DOHH2 (cell line): ENCODE measurements at regions not wholly inside any gene's neighbourhood (a gene's known extent, or its start where the extent isn't known, plus 50 kb on each side); places are given as distances from the start of the nearest gene placed in this dataset.
A peak's percentile ranks its signal among the peaks of the same experiment; 100 is the strongest.

Experiments used
- H3F3A ChIP-seq: fragments of 200-600 bp; sonication (generic), shearing (Covaris generic); 2 replicates; pipeline ENCODE4 v1.6.0; 2016; ENCODE audit warnings: antibody characterized with exemption, mild to moderate bottlenecking; ENCODE audit not compliant: control insufficient read depth, insufficient read depth
- H3K27ac ChIP-seq: fragments of 200-600 bp; sonication (generic); 2 replicates; pipeline ENCODE4 v1.5.1; 2014; ENCODE audit warnings: low read depth, mild to moderate bottlenecking, low read length, moderate library complexity
- H3K27me3 ChIP-seq: fragments of 200-600 bp; sonication (generic); 2 replicates; pipeline ENCODE4 v1.6.1; 2014; ENCODE audit warnings: mild to moderate bottlenecking, low read length, mixed read lengths; ENCODE audit not compliant: control insufficient read depth
- H3K36me3 ChIP-seq: fragments of 200-600 bp; sonication (generic); 2 replicates; pipeline ENCODE4 v1.6.1; 2014; ENCODE audit warnings: mild to moderate bottlenecking, low read length, moderate library complexity, mixed read lengths; ENCODE audit not compliant: control insufficient read depth
- H3K4me1 ChIP-seq: fragments of 200-600 bp; sonication (generic); 2 replicates; pipeline ENCODE4 v1.6.1; 2014; ENCODE audit warnings: mild to moderate bottlenecking, low read length, mixed read lengths; ENCODE audit not compliant: control insufficient read depth
- H3K4me2 ChIP-seq: fragments of 200-600 bp; sonication (generic); 2 replicates; pipeline ENCODE4 v1.6.0; 2014; ENCODE audit warnings: mild to moderate bottlenecking, low read length, moderate library complexity
- H3K4me3 ChIP-seq: fragments of 200-600 bp; sonication (generic); 2 replicates; pipeline ENCODE4 v1.5.1; 2014; ENCODE audit warnings: mild to moderate bottlenecking, low read length, mixed read lengths
- H3K79me2 ChIP-seq: fragments of 200-600 bp; sonication (generic); 2 replicates; pipeline ENCODE4 v1.6.1; 2014; ENCODE audit warnings: mild to moderate bottlenecking, low read length, mixed read lengths; ENCODE audit not compliant: control insufficient read depth
- H3K9me2 ChIP-seq: fragments of 200-600 bp; sonication (generic); replicated peaks from 2 replicates; pipeline ENCODE4 v1.6.1; 2014; ENCODE audit warnings: mild to moderate bottlenecking, low read length, mixed read lengths; ENCODE audit not compliant: control insufficient read depth
- H3K9me3 ChIP-seq: fragments of 200-600 bp; sonication (generic); 2 replicates; pipeline ENCODE4 v1.6.1; 2014; ENCODE audit warnings: antibody characterized with exemption, low read length, mixed read lengths; ENCODE audit not compliant: control insufficient read depth, insufficient read depth
- H4K20me1 ChIP-seq: fragments of 200-600 bp; sonication (generic); 2 replicates; pipeline ENCODE4 v1.6.0; 2014; ENCODE audit warnings: low read depth, mild to moderate bottlenecking, antibody characterized with exemption, low read length, moderate library complexity; ENCODE audit not compliant: control insufficient read depth, insufficient read depth
- CTCF ChIP-seq: fragments of 200-600 bp; sonication (generic); IDR thresholded peaks from one replicate; pipeline ENCODE4 v1.5.1; 2014; ENCODE audit warnings: antibody characterized with exemption, mild to moderate bottlenecking, low read depth, low read length; ENCODE audit not compliant: poor library complexity, severe bottlenecking
- EZH2phosphoT487 ChIP-seq: fragments of 200-600 bp; sonication (generic); IDR thresholded peaks from 2 replicates; pipeline ENCODE4 v1.6.1; 2017; ENCODE audit warnings: borderline replicate concordance, mild to moderate bottlenecking, antibody characterized with exemption, low read length, moderate library complexity, mixed read lengths

- Histone ChIP-seq H3F3A (no peaks in the 10 kb centered on the region), H3K79me2 (no peaks in the 10 kb centered on the region), H3K36me3 (no peaks in the 10 kb centered on the region), H3K27me3 (no peaks in the 10 kb centered on the region), H3K27ac (no peak overlapping the region), H4K20me1 (no peaks in the 10 kb centered on the region), H3K4me1 (no peaks in the 10 kb centered on the region), H3K4me2 (no peak overlapping the region), H3K4me3 (no peak overlapping the region), H3K9me2 (no peaks in the 10 kb centered on the region), H3K9me3 (no peaks in the 10 kb centered on the region)
- no peak for TF ChIP-seq EZH2phosphoT487
- no peak for TF ChIP-seq CTCF
Measured at GRCh38 chr4:129213692-129214091, 117.7 kb downstream of the C4orf33 start.

DNA sequence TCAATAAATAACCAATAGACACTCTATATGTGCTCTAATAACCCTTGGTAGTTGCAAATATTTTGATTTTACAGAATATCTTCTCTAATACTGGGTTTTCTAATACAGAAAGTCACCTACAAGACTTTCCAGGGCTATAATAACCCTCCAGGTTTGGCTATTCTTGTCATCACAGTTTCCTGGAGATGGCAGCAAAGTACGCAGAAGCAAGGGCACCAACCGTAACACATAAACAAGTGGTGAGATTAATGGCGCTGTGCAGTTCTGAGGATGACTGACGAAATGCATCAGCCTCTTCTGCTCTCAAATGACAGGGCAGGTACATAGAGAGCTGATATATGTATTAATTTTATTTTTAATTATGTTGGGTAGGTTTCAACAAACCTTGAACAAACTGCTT lies 122.4 kb downstream of the C4orf33 start:
- Histone ChIP-seq H3K79me2 (no peaks in the 10 kb centered on the region), H3K4me3 (no peak overlapping the region), H3F3A (no peaks in the 10 kb centered on the region), H3K27me3 (no peaks in the 10 kb centered on the region), H3K9me2 (no peaks in the 10 kb centered on the region), H3K4me1 (no peaks in the 10 kb centered on the region), H3K27ac (no peak overlapping the region), H3K4me2 (no peak overlapping the region), H3K9me3 (no peaks in the 10 kb centered on the region), H4K20me1 (no peaks in the 10 kb centered on the region), H3K36me3 (no peaks in the 10 kb centered on the region)
- TF ChIP-seq EZH2phosphoT487 (no peak), CTCF (peak; percentile 21)

DNA sequence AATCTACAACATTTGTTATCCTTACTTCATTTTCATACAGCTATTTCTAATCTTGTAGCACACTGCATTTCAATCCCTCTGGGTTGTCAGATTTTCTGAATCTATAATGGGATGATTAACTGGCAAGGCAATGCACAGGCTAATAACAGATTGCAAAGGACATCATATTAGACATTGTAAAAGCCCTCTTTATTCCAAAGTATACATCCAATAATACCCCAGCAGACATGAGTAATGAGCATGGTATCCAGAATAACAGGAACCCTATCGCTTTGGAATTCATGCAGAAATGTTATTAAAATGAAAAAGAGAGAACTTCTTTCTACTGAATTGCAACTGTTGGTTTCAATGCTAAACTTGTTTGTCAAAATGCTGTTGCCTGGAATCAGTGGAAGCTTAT lies 122.9 kb downstream of the C4orf33 start:
- no peaks in the 10 kb centered on the region for H3K27me3 ChIP-seq
- no peak overlapping the region for H3K4me2 ChIP-seq
- no peak for TF ChIP-seq CTCF
- no peak for TF ChIP-seq EZH2phosphoT487
- H3K36me3 ChIP-seq = no peaks in the 10 kb centered on the region
- no peaks in the 10 kb centered on the region for H4K20me1 ChIP-seq
- no peaks in the 10 kb centered on the region for H3K4me1 ChIP-seq
- H3F3A ChIP-seq = no peaks in the 10 kb centered on the region
- H3K4me3 ChIP-seq = no peak overlapping the region
- no peak overlapping the region for H3K27ac ChIP-seq
- H3K79me2 ChIP-seq = no peaks in the 10 kb centered on the region
- no peaks in the 10 kb centered on the region for H3K9me3 ChIP-seq
- H3K9me2 ChIP-seq = no peaks in the 10 kb centered on the region

- no peaks in the 10 kb centered on the region for H3K9me3 ChIP-seq
- no peaks in the 10 kb centered on the region for H3K9me2 ChIP-seq
- H3K36me3 ChIP-seq = no peaks in the 10 kb centered on the region
- no peaks in the 10 kb centered on the region for H3K4me1 ChIP-seq
- TF ChIP-seq EZH2phosphoT487 = no peak
- no peak for TF ChIP-seq CTCF
- no peaks in the 10 kb centered on the region for H3F3A ChIP-seq
- H3K79me2 ChIP-seq = no peaks in the 10 kb centered on the region
- H3K4me2 ChIP-seq = no peak overlapping the region
- no peaks in the 10 kb centered on the region for H3K27me3 ChIP-seq
- no peak overlapping the region for H3K4me3 ChIP-seq
- H4K20me1 ChIP-seq = no peaks in the 10 kb centered on the region
- no peak overlapping the region for H3K27ac ChIP-seq
Measured at GRCh38 chr4:129220254-129220653, 124.3 kb downstream of the C4orf33 start.
